Hepatocyte (in vitro differentiated cells): ENCODE measurements at regions not wholly inside any gene's neighbourhood (a gene's known extent, or its start where the extent isn't known, plus 50 kb on each side); places are given as distances from the start of the nearest gene placed in this dataset.

ENCODE experiments used
- EZH2 ChIP-seq: fragments of 200-600 bp; sonication (generic); IDR thresholded peaks from 2 replicates; pipeline ENCODE4 v1.6.1; 2016; ENCODE audit warnings: antibody characterized with exemption, mild to moderate bottlenecking, borderline replicate concordance
- TF ChIP-seq, protein P1 (sequence below): fragments of 200-600 bp; sonication (generic); IDR thresholded peaks from 2 replicates; pipeline ENCODE4 v1.5.1; 2016; ENCODE audit warnings: antibody characterized with exemption, mild to moderate bottlenecking; ENCODE audit not compliant: poor library complexity

DNA sequence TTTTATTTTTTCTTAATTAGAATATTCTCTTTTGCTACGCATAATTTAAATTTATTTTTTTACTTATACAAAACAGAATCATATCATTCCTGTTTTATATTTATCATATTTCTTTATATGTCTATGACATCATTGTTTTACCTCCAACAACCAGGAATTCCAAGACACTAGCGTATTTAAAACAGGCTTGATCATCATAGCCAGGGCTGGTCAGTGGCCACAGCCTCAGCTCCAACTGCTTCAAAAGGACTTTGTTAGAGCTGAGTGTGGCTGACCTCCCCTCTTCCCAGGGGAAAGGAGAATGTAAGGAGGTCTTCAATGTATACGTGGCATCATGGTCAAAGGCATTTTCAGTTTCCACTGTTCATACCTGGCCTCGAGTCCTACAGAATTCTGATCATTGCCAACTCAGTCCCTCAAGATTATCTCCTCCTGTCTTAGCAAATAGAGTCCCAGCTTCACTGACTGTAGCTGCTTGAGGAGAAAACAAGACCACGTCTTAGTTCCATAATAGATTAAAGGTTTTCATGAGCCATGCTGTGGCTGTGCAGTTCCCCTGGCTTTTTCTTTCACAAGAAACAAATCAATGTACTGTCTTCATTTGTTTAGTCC lies 444.0 kb downstream of the PTPRC start:
- TF ChIP-seq, protein P1, sequence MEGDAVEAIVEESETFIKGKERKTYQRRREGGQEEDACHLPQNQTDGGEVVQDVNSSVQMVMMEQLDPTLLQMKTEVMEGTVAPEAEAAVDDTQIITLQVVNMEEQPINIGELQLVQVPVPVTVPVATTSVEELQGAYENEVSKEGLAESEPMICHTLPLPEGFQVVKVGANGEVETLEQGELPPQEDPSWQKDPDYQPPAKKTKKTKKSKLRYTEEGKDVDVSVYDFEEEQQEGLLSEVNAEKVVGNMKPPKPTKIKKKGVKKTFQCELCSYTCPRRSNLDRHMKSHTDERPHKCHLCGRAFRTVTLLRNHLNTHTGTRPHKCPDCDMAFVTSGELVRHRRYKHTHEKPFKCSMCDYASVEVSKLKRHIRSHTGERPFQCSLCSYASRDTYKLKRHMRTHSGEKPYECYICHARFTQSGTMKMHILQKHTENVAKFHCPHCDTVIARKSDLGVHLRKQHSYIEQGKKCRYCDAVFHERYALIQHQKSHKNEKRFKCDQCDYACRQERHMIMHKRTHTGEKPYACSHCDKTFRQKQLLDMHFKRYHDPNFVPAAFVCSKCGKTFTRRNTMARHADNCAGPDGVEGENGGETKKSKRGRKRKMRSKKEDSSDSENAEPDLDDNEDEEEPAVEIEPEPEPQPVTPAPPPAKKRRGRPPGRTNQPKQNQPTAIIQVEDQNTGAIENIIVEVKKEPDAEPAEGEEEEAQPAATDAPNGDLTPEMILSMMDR, result no peak
- no peak for TF ChIP-seq EZH2
